Fibroblast of mammary gland (primary cell): ENCODE measurements at regions not wholly inside any gene's neighbourhood (a gene's known extent, or its start where the extent isn't known, plus 50 kb on each side); places are given as distances from the start of the nearest gene placed in this dataset.

Experiments
- DNase-seq: peaks from one replicate; pipeline ENCODE4 v3.0.0-alpha.2; 2010; ENCODE audit warnings: low read depth
- H3K4me3 ChIP-seq: 2 replicates; pipeline ENCODE4 v1.5.1; 2011; ENCODE audit warnings: low read depth, mild to moderate bottlenecking, low read length, moderate library complexity; ENCODE audit not compliant: control insufficient read depth
- CTCF ChIP-seq: conservative IDR thresholded peaks from 2 replicates; pipeline ENCODE4 v1.5.1; 2011; ENCODE audit warnings: low read depth, low read length, inconsistent platforms; ENCODE audit not compliant: control insufficient read depth, insufficient read depth

- H3K4me3 ChIP-seq: no peak overlapping the region
- DNase-seq: no peak
- no peak for TF ChIP-seq CTCF
Observed at GRCh38 chr9:106404137-106404536, 458.8 kb upstream of the ZNF462 start.

- TF ChIP-seq CTCF: no peak
- H3K4me3 ChIP-seq: no peak overlapping the region
- DNase-seq: no peak
Observed at GRCh38 chr9:106405871-106406435, 457.0 kb upstream of the ZNF462 start.

- no peak for DNase-seq
- no peak for TF ChIP-seq CTCF
Observed at GRCh38 chr9:106414042-106414441, 448.9 kb upstream of the ZNF462 start.

GRCh38 chr9:106417685-106418084 lies 445.3 kb upstream of the ZNF462 start:
- no peak for DNase-seq
- TF ChIP-seq CTCF: no peak
- H3K4me3 ChIP-seq: no peak overlapping the region

More at GRCh38 chr9:106414042-106414441, 448.9 kb upstream of the ZNF462 start:
- no peak overlapping the region for H3K4me3 ChIP-seq

- no peak for TF ChIP-seq CTCF
- H3K4me3 ChIP-seq: no peak overlapping the region
- no peak for DNase-seq
Observed at GRCh38 chr9:106419829-106420228, 443.1 kb upstream of the ZNF462 start.

- no peak for DNase-seq
- H3K4me3 ChIP-seq: no peak overlapping the region
- TF ChIP-seq CTCF: no peak
Observed at GRCh38 chr9:106420511-106420944, 442.4 kb upstream of the ZNF462 start.

GRCh38 chr9:106421772-106422171 lies 441.2 kb upstream of the ZNF462 start:
- no peak for TF ChIP-seq CTCF
- no peak for DNase-seq
- H3K4me3 ChIP-seq: no peak overlapping the region
